BE2C (cell line): ENCODE measurements at regions not wholly inside any gene's neighbourhood (a gene's known extent, or its start where the extent isn't known, plus 50 kb on each side); places are given as distances from the start of the nearest gene placed in this dataset.

ENCODE experiments used
- DNase-seq: peaks from one replicate; pipeline ENCODE4 v3.0.0-alpha.2; 2020
- H3K27me3 ChIP-seq: fragments of 250-450 bp; sonication (Bioruptor Pico); 2 replicates; pipeline ENCODE4 v1.5.1; 2020; ENCODE audit warnings: mild to moderate bottlenecking
- H3K36me3 ChIP-seq: fragments of 250-450 bp; sonication (Bioruptor Pico); 2 replicates; pipeline ENCODE4 v1.5.1; 2020; ENCODE audit warnings: mild to moderate bottlenecking
- H3K4me1 ChIP-seq: fragments of 250-450 bp; sonication (Bioruptor Pico); 2 replicates; pipeline ENCODE4 v1.5.1; 2020
- H3K4me3 ChIP-seq: 2 replicates; pipeline ENCODE4 v1.5.1; 2011; ENCODE audit warnings: low read depth, low read length
- H3K9me3 ChIP-seq: fragments of 250-450 bp; sonication (Bioruptor Pico); 2 replicates; pipeline ENCODE4 v1.5.1; 2020
- CTCF ChIP-seq: IDR thresholded peaks from 2 replicates; pipeline ENCODE4 v1.5.1; 2012; ENCODE audit warnings: mild to moderate bottlenecking, low read depth, low read length

- H3K9me3 ChIP-seq, result no peaks in the 10 kb centered on the region; the same call in 1 of the 2 replicates
- H3K4me3 ChIP-seq, result no peak overlapping the region
- DNase-seq, result no peak
- H3K4me1 ChIP-seq, result no peaks in the 10 kb centered on the region
- H3K36me3 ChIP-seq, result no peaks in the 10 kb centered on the region
- no peaks in the 10 kb centered on the region for H3K27me3 ChIP-seq
- TF ChIP-seq CTCF, result no peak
Measured at GRCh38 chr21:20330652-20331051, 667.6 kb upstream of the NCAM2 start.

GRCh38 chr21:20334585-20334984, 663.6 kb upstream of the NCAM2 start:
- no peak for DNase-seq
- H3K27me3 ChIP-seq, result no peaks in the 10 kb centered on the region
- H3K36me3 ChIP-seq, result no peaks in the 10 kb centered on the region
- no peaks in the 10 kb centered on the region for H3K4me1 ChIP-seq
- TF ChIP-seq CTCF, result no peak
- H3K9me3 ChIP-seq, result no peaks in the 10 kb centered on the region; the same call in 1 of the 2 replicates
- H3K4me3 ChIP-seq, result no peak overlapping the region

GRCh38 chr21:20341431-20341830, 656.8 kb upstream of the NCAM2 start:
- Histone ChIP-seq H3K36me3 (no peaks in the 10 kb centered on the region), H3K9me3 (no peaks in the 10 kb centered on the region), H3K4me1 (no peaks in the 10 kb centered on the region), H3K4me3 (no peak overlapping the region), H3K27me3 (no peaks in the 10 kb centered on the region)
- no peak for TF ChIP-seq CTCF
- DNase-seq, result no peak

GRCh38 chr21:20343186-20343585, 655.0 kb upstream of the NCAM2 start:
- Histone ChIP-seq H3K27me3 (no peaks in the 10 kb centered on the region), H3K36me3 (no peaks in the 10 kb centered on the region), H3K9me3 (no peaks in the 10 kb centered on the region), H3K4me1 (no peaks in the 10 kb centered on the region), H3K4me3 (no peak overlapping the region)
- DNase-seq, result no peak
- TF ChIP-seq CTCF, result no peak

- Histone ChIP-seq H3K36me3 (no peaks in the 10 kb centered on the region), H3K4me3 (no peak overlapping the region), H3K9me3 (no peaks in the 10 kb centered on the region), H3K4me1 (no peaks in the 10 kb centered on the region), H3K27me3 (no peaks in the 10 kb centered on the region)
- no peak for TF ChIP-seq CTCF
- no peak for DNase-seq
Measured at GRCh38 chr21:20351138-20351537, 647.1 kb upstream of the NCAM2 start.

- no peak for TF ChIP-seq CTCF
- Histone ChIP-seq H3K4me1 (no peaks in the 10 kb centered on the region), H3K9me3 (no peaks in the 10 kb centered on the region), H3K27me3 (no peaks in the 10 kb centered on the region), H3K4me3 (no peak overlapping the region), H3K36me3 (no peaks in the 10 kb centered on the region)
- no peak for DNase-seq
Measured at GRCh38 chr21:20353351-20353750, 644.9 kb upstream of the NCAM2 start.
